ENCODE measurements at regions not wholly inside any gene's neighbourhood (a gene's known extent, or its start where the extent isn't known, plus 50 kb on each side); places are given as distances from the start of the nearest gene placed in this dataset.

DNA sequence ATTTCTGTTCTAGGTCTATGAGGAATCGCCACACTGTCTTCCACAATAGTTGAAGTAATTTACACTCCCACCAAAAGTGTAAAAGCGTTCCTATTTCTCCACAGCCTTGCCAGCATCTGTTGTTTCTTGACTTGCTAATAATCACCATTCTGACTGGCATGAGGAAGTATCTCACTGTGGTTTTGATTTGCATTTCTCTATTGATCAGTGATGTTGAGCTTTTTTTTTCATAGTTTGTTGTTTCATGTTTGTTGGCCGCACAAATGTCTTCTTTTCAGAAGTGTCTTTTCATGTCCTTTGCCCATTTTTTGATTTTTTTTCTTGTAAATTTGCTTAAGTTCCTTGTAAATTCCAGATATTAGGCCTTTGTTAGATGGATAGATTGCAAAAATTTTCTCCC, 867.1 kb downstream of the DTWD2 start:
- TF ChIP-seq, protein P1, sequence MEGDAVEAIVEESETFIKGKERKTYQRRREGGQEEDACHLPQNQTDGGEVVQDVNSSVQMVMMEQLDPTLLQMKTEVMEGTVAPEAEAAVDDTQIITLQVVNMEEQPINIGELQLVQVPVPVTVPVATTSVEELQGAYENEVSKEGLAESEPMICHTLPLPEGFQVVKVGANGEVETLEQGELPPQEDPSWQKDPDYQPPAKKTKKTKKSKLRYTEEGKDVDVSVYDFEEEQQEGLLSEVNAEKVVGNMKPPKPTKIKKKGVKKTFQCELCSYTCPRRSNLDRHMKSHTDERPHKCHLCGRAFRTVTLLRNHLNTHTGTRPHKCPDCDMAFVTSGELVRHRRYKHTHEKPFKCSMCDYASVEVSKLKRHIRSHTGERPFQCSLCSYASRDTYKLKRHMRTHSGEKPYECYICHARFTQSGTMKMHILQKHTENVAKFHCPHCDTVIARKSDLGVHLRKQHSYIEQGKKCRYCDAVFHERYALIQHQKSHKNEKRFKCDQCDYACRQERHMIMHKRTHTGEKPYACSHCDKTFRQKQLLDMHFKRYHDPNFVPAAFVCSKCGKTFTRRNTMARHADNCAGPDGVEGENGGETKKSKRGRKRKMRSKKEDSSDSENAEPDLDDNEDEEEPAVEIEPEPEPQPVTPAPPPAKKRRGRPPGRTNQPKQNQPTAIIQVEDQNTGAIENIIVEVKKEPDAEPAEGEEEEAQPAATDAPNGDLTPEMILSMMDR (IDR thresholded peaks at IDR 0.05; ENCODE audit: low read depth, low read length, poor library complexity, severe bottlenecking), result no peak
- no peak for TF ChIP-seq EZH2phosphoT487 (IDR thresholded peaks at IDR 0.05; ENCODE audit: borderline replicate concordance, low read length)
